Type B pancreatic cell (in vitro differentiated cells): ENCODE measurements at regions not wholly inside any gene's neighbourhood (a gene's known extent, or its start where the extent isn't known, plus 50 kb on each side); places are given as distances from the start of the nearest gene placed in this dataset.

Source experiments
- DNase-seq: peaks from one replicate; pipeline ENCODE4 v3.0.0; 2021; ENCODE audit warnings: mixed read lengths; ENCODE audit not compliant: unreplicated experiment; ENCODE audit errors: extremely low spot score
- H3K27ac Mint-ChIP-seq: 2 replicates; pipeline ENCODE4 v1.8.0; 2021; ENCODE audit warnings: mild to moderate bottlenecking, mixed read lengths
- H3K27me3 Mint-ChIP-seq: 2 replicates; pipeline ENCODE4 v1.8.0; 2021; ENCODE audit warnings: mixed read lengths
- H3K36me3 Mint-ChIP-seq: 2 replicates; pipeline ENCODE4 v1.8.0; 2021; ENCODE audit warnings: mixed read lengths
- H3K4me1 Mint-ChIP-seq: one replicate; pipeline ENCODE4 v1.8.0; 2021; ENCODE audit warnings: mixed read lengths; ENCODE audit not compliant: unreplicated experiment
- H3K4me3 Mint-ChIP-seq: 2 replicates; pipeline ENCODE4 v1.8.0; 2021; ENCODE audit warnings: mild to moderate bottlenecking, mixed read lengths
- H3K9me3 Mint-ChIP-seq: 2 replicates; pipeline ENCODE4 v1.8.0; 2021; ENCODE audit warnings: mixed read lengths
- TF ChIP-seq, protein P1 (sequence below): fragments of 200-600 bp; sonication (generic); conservative IDR thresholded peaks from 2 replicates; pipeline ENCODE4 v1.5.0; 2021; ENCODE audit warnings: antibody characterized with exemption, mild to moderate bottlenecking

DNA sequence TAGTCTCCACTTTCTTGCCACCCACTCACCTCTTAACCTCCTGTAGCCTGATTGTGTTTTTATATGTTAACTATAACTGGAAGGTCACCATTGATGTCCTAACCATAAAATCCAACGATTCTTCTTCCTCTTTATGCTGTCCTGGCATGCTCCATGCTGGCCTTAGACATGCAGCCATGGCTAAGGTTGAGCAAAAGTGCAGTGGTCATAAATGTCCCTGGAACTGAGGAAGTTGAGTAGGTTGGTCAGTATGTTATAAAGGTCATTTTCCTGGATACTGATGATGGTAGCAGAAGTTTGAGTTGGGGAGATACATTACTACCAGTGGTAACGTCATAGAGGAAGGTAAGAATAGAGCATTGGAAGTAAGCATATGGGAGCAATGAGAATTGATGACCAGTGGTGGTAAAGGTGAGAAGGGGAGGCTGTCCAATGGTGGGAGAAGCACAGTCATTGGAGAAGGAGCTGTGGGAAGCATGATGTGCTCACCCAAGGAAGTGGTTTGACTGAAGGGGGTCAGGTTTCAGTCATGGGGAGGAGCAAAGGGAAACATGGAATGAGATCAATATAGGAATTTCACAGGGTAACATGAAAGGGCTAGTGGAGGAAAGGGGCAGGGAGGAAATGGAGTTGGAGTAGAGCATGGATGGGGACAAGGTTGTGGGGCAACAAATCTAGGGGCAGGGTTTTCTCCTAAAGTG lies 240.8 kb downstream of the DACT1 start:
- peaks cover 5% of the 10 kb centered on the region for H3K9me3 Mint-ChIP-seq
- peaks cover 6% of the 10 kb centered on the region for H3K27me3 Mint-ChIP-seq
- no peaks in the 10 kb centered on the region for H3K36me3 Mint-ChIP-seq
- H3K4me1 Mint-ChIP-seq: peaks cover 5% of the 10 kb centered on the region
- no peak for DNase-seq
- H3K27ac Mint-ChIP-seq: no peak overlapping the region
- TF ChIP-seq, protein P1, sequence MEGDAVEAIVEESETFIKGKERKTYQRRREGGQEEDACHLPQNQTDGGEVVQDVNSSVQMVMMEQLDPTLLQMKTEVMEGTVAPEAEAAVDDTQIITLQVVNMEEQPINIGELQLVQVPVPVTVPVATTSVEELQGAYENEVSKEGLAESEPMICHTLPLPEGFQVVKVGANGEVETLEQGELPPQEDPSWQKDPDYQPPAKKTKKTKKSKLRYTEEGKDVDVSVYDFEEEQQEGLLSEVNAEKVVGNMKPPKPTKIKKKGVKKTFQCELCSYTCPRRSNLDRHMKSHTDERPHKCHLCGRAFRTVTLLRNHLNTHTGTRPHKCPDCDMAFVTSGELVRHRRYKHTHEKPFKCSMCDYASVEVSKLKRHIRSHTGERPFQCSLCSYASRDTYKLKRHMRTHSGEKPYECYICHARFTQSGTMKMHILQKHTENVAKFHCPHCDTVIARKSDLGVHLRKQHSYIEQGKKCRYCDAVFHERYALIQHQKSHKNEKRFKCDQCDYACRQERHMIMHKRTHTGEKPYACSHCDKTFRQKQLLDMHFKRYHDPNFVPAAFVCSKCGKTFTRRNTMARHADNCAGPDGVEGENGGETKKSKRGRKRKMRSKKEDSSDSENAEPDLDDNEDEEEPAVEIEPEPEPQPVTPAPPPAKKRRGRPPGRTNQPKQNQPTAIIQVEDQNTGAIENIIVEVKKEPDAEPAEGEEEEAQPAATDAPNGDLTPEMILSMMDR: no peak
- no peak overlapping the region for H3K4me3 Mint-ChIP-seq

DNA sequence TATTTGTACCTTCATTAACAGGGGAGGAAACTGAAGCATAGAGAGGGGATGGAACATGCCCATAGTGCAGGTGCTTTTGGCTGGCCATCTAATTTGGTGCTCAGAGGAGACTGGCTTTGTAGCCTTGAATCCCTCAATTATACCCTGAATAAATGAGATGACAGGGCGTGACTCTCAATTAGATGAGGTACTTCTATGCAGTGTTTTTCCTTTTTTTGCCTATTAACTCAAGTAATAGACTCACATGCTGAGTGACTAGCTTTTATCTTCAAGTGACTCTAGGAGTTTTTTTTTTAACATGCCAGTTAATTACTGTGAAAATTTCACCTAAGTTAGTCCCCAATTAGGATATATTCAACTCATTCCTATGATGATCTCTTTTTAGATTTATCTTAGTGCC lies 243.7 kb downstream of the DACT1 start:
- H3K36me3 Mint-ChIP-seq: no peaks in the 10 kb centered on the region
- peaks cover 5% of the 10 kb centered on the region for H3K9me3 Mint-ChIP-seq
- H3K4me1 Mint-ChIP-seq: no peaks in the 10 kb centered on the region
- no peak overlapping the region for H3K4me3 Mint-ChIP-seq
- no peak overlapping the region for H3K27ac Mint-ChIP-seq
- DNase-seq: no peak
- peaks cover 6% of the 10 kb centered on the region for H3K27me3 Mint-ChIP-seq
- TF ChIP-seq, protein P1: no peak

DNA sequence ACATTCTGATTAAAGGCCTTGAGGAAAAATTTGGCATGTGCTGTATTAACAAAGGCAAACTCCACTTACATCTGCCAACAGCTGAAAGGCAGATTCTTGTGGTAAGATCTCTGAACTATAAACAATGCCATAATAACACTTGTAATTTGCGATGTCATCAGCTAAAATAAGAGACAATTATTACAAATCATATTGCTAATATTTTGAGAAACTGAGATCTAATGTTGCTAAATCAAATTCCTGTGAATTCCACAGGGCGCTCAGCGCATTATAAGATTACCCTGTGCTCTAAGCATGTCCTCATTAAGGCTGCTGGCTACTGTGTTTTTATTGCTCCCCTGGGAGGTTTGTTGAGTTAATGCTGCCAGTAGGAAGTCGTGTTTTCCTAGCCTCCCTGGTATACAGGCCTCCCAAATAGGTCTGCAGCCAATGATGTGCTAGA lies 244.8 kb downstream of the DACT1 start:
- Mint-ChIP-seq H3K4me3 (no peak overlapping the region), H3K27me3 (peaks cover 6% of the 10 kb centered on the region), H3K36me3 (no peaks in the 10 kb centered on the region), H3K9me3 (peaks cover 11% of the 10 kb centered on the region), H3K4me1 (no peaks in the 10 kb centered on the region), H3K27ac (no peak overlapping the region)
- no peak for DNase-seq
- TF ChIP-seq, protein P1: no peak

DNA sequence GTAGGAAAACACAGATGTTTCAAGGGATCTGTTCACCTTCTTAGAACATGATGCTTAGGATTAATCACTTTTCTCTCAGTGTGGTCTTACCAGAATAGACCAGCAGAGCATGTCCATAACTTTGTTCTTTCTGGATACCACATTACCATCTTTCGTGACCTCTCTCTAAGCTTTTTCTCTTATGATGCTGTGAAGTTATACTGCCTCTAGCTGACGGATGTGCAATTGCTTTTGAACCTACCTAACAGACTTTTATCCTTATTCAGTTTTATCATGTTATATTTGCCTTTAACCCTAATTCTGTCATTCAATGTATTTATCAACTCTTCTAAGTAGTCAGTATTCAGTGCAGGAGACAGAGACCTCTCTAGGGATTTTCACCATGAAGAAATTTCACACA lies 246.7 kb downstream of the DACT1 start:
- DNase-seq: no peak
- Mint-ChIP-seq H3K27me3 (peaks cover 6% of the 10 kb centered on the region), H3K4me1 (no peaks in the 10 kb centered on the region), H3K4me3 (no peak overlapping the region), H3K9me3 (peaks cover 5% of the 10 kb centered on the region), H3K27ac (no peak overlapping the region), H3K36me3 (no peaks in the 10 kb centered on the region)
- TF ChIP-seq, protein P1: peak; percentile 56

DNA sequence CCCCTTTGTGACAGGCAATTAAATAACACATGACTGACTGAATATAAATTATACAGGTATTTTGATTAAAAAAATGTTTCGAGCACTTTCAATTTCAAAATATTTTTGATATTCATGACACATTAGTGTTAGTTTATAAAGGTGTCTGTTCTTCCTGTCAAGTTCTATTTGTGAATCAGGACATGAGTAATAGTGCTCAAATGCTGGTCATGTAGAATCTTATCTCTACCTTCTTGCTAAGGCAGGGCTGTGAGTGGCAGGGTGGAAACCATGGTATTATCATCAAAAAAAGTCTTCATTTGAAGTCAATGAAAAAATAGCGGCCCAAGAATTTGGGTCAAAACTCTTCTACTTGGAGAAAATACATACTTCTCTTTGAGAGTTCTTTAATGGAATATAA lies 250.2 kb downstream of the DACT1 start:
- no peak overlapping the region for H3K27ac Mint-ChIP-seq
- TF ChIP-seq, protein P1: no peak
- peaks cover 5% of the 10 kb centered on the region for H3K9me3 Mint-ChIP-seq
- no peaks in the 10 kb centered on the region for H3K27me3 Mint-ChIP-seq
- DNase-seq: no peak
- no peaks in the 10 kb centered on the region for H3K4me1 Mint-ChIP-seq
- H3K4me3 Mint-ChIP-seq: no peak overlapping the region
- no peaks in the 10 kb centered on the region for H3K36me3 Mint-ChIP-seq
